ENCODE measurements at regions not wholly inside any gene's neighbourhood (a gene's known extent, or its start where the extent isn't known, plus 50 kb on each side); places are given as distances from the start of the nearest gene placed in this dataset.

- TF ChIP-seq CTCF (IDR thresholded peaks at IDR 0.05) (no peak), ZFX (IDR thresholded peaks at IDR 0.05; ENCODE audit: borderline replicate concordance) (no peak)
- peak overlapping the region; percentile 39; the same call in 1 of the 2 replicates for H3K27ac ChIP-seq
Observed at GRCh38 chr5:74916831-74917710, 50.9 kb upstream of the FAM169A start.
